Parathyroid adenoma (tissue), 2 donors: ENCODE measurements at regions not wholly inside any gene's neighbourhood (a gene's known extent, or its start where the extent isn't known, plus 50 kb on each side); places are given as distances from the start of the nearest gene placed in this dataset.

ENCODE experiments used
- H2AFZ ChIP-seq: fragments of 300-600 bp; sonication (generic); one replicate; pipeline ENCODE4 v1.7.0; 2017; ENCODE audit warnings: antibody characterized with exemption, mild to moderate bottlenecking
- H3K27ac ChIP-seq: fragments of 300-600 bp; sonication (generic); one replicate; pipeline ENCODE4 v1.7.0; 2017
- H3K27me3 ChIP-seq: fragments of 300-600 bp; sonication (generic); one replicate; pipeline ENCODE4 v1.7.0; 2017; ENCODE audit warnings: low read length; ENCODE audit not compliant: control insufficient read depth, insufficient read depth
- H3K36me3 ChIP-seq: fragments of 300-600 bp; sonication (generic); one replicate; pipeline ENCODE4 v1.7.0; 2017; ENCODE audit warnings: low read length; ENCODE audit not compliant: control insufficient read depth, insufficient read depth
- H3K4me1 ChIP-seq: fragments of 300-600 bp; sonication (generic); one replicate; pipeline ENCODE4 v1.7.0; 2017; ENCODE audit warnings: control low read depth
- H3K4me2 ChIP-seq: fragments of 300-600 bp; sonication (generic); one replicate; pipeline ENCODE4 v1.7.0; 2017; ENCODE audit warnings: low read length
- H3K4me3 ChIP-seq: fragments of 300-600 bp; sonication (generic); one replicate; pipeline ENCODE4 v1.7.0; 2017; ENCODE audit warnings: low read depth, low read length
- H3K79me2 ChIP-seq: fragments of 300-600 bp; sonication (generic); one replicate; pipeline ENCODE4 v1.7.0; 2017; ENCODE audit warnings: control low read depth
- H3K9ac ChIP-seq: fragments of 300-600 bp; sonication (generic); one replicate; pipeline ENCODE4 v1.7.0; 2017; ENCODE audit warnings: mild to moderate bottlenecking
- H3K9me3 ChIP-seq: fragments of 300-600 bp; sonication (generic); one replicate; pipeline ENCODE4 v1.7.0; 2017; ENCODE audit warnings: low read length; ENCODE audit not compliant: control insufficient read depth
- CTCF ChIP-seq: fragments of 300-600 bp; sonication (generic); IDR thresholded peaks from one replicate; pipeline ENCODE4 v1.7.0; 2017; ENCODE audit warnings: antibody characterized with exemption, mild to moderate bottlenecking
- donor health status: primary hyperparathyroidism.

DNA sequence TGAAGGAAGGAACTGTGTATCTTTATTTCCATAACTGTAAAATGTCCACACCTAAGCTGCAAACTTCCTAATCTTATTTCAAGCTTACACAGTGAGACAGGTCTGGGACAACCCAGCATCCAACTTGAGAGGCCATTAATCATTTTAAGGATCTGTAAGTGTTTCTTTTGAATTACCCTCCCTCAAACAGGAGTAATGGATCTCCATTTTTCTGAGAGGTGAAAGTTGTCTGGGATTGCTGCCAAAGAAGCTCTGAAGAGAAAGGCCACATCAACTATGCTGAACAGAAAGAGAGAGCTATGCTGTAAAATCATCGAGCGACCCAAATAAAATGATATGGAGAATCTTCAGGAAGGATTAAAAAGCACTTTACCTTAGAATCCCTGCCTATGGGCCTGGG, 131.7 kb upstream of the CPNE8 start:
- H3K4me2 ChIP-seq: no peak overlapping the region
- no peak overlapping the region for H2AFZ ChIP-seq
- no peaks in the 10 kb centered on the region for H3K4me1 ChIP-seq

DNA sequence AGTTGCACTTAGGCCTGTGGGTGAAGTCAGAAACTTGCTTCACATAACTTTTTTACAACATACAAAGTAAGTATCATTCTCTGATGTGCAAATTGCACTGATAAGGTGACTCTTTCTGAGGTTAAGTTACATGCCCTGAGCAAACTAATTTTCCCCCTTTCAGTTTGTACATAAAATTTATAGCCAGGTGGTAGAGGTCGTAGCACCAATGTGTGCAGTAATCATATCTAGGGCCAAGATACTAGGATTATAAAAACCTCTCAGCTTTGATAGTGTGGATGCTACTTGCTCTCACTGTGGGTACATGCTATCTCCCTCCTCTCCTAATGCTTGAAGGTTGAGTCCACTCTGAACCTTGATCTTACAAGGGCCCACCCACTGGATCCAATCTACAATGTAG, 130.7 kb upstream of the CPNE8 start:
- H3K4me1 ChIP-seq: no peaks in the 10 kb centered on the region
- no peaks in the 10 kb centered on the region for H3K27me3 ChIP-seq
- H2AFZ ChIP-seq: no peak overlapping the region
- no peak overlapping the region for H3K4me2 ChIP-seq
- H3K36me3 ChIP-seq: no peaks in the 10 kb centered on the region
- no peak overlapping the region for H3K4me3 ChIP-seq
- H3K9me3 ChIP-seq: no peaks in the 10 kb centered on the region
- no peaks in the 10 kb centered on the region for H3K79me2 ChIP-seq
- no peak for TF ChIP-seq CTCF
- no peak overlapping the region for H3K27ac ChIP-seq
- no peak overlapping the region for H3K9ac ChIP-seq

More for the DNA sequence above, 131.7 kb upstream of the CPNE8 start:
- H3K36me3 ChIP-seq: no peaks in the 10 kb centered on the region
- no peak overlapping the region for H3K9ac ChIP-seq
- no peaks in the 10 kb centered on the region for H3K9me3 ChIP-seq
- no peaks in the 10 kb centered on the region for H3K79me2 ChIP-seq
- no peak overlapping the region for H3K27ac ChIP-seq
- TF ChIP-seq CTCF: no peak
- no peaks in the 10 kb centered on the region for H3K27me3 ChIP-seq
- H3K4me3 ChIP-seq: no peak overlapping the region

- Histone ChIP-seq H3K4me1 (no peaks in the 10 kb centered on the region), H3K9me3 (no peaks in the 10 kb centered on the region), H3K27ac (no peak overlapping the region), H3K36me3 (no peaks in the 10 kb centered on the region), H3K4me3 (no peak overlapping the region), H3K9ac (no peak overlapping the region), H2AFZ (no peak overlapping the region), H3K79me2 (no peaks in the 10 kb centered on the region), H3K27me3 (no peaks in the 10 kb centered on the region), H3K4me2 (no peak overlapping the region)
- no peak for TF ChIP-seq CTCF
Measured at GRCh38 chr12:39033782-39034181, 128.4 kb upstream of the CPNE8 start.

DNA sequence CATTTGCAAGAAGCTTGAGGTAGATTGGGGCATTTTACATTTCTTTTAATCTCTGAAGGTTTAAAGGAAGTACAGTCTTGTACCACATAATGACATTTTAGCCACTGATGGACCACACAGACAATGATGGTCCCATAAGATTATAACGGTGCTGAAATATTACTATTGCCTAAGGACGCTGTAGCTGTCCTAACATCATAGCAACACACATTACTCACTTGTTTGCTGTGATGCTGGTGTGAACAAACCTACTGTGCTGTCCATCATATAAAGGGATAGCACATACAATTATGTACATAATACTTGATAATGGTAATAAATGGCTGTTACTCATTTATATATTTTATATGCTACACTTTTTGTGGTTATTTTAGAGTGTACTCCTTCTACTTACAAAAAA, 127.1 kb upstream of the CPNE8 start:
- no peaks in the 10 kb centered on the region for H3K27me3 ChIP-seq
- no peak overlapping the region for H2AFZ ChIP-seq
- TF ChIP-seq CTCF: no peak
- no peak overlapping the region for H3K27ac ChIP-seq
- no peak overlapping the region for H3K4me2 ChIP-seq
- H3K9me3 ChIP-seq: no peaks in the 10 kb centered on the region
- no peaks in the 10 kb centered on the region for H3K79me2 ChIP-seq
- no peaks in the 10 kb centered on the region for H3K4me1 ChIP-seq
- no peak overlapping the region for H3K9ac ChIP-seq
- H3K4me3 ChIP-seq: no peak overlapping the region
- no peaks in the 10 kb centered on the region for H3K36me3 ChIP-seq

DNA sequence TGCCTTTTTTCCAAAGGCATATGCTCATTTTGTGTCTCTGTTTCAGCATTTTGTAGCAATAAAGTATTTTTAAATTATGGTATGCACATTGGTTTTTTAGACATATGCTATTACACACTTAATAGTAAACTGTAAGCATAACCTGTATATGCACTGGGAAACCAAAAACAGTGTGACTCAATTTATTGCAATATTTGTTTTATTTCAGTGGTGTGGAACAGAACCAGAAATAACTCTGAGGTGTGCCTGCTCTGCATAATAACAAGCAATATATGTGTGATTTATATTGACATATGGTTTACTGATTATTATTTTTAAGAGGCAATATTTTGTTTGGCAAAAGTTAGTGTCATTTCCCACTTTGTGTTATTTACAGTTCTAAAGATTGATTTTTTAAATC, 126.6 kb upstream of the CPNE8 start:
- Histone ChIP-seq H3K36me3 (no peaks in the 10 kb centered on the region), H3K79me2 (no peaks in the 10 kb centered on the region), H3K4me3 (no peak overlapping the region), H3K27me3 (no peaks in the 10 kb centered on the region), H3K27ac (no peak overlapping the region), H3K4me1 (no peaks in the 10 kb centered on the region), H3K9me3 (no peaks in the 10 kb centered on the region), H2AFZ (no peak overlapping the region), H3K4me2 (no peak overlapping the region), H3K9ac (no peak overlapping the region)
- TF ChIP-seq CTCF: no peak
